Endothelial cell (in vitro differentiated cells): ENCODE measurements at regions not wholly inside any gene's neighbourhood (a gene's known extent, or its start where the extent isn't known, plus 50 kb on each side); places are given as distances from the start of the nearest gene placed in this dataset.
"Not testable (repeated sequence)": the region's sequence is repeated elsewhere in the genome, so short reads cannot be mapped to it uniquely, and the experiment has no call there.

Source experiments
- DNase-seq: peaks from one replicate; pipeline ENCODE4 v3.0.0; 2021; ENCODE audit warnings: low spot score
- H3K27ac Mint-ChIP-seq: one replicate; pipeline ENCODE4 v1.8.0; 2021; ENCODE audit warnings: mixed read lengths, inconsistent platforms; ENCODE audit not compliant: unreplicated experiment
- H3K27me3 Mint-ChIP-seq: one replicate; pipeline ENCODE4 v1.8.0; 2021; ENCODE audit warnings: mild to moderate bottlenecking, moderate library complexity, mixed read lengths, inconsistent platforms; ENCODE audit not compliant: unreplicated experiment
- H3K36me3 Mint-ChIP-seq: one replicate; pipeline ENCODE4 v1.8.0; 2021; ENCODE audit warnings: mild to moderate bottlenecking, low read depth, mixed read lengths, inconsistent platforms; ENCODE audit not compliant: unreplicated experiment
- H3K4me1 Mint-ChIP-seq: one replicate; pipeline ENCODE4 v1.8.0; 2021; ENCODE audit warnings: mild to moderate bottlenecking, mixed read lengths, inconsistent platforms; ENCODE audit not compliant: unreplicated experiment
- H3K4me3 Mint-ChIP-seq: one replicate; pipeline ENCODE4 v1.8.0; 2021; ENCODE audit warnings: mild to moderate bottlenecking, mixed read lengths, inconsistent platforms; ENCODE audit not compliant: unreplicated experiment
- H3K9me3 Mint-ChIP-seq: one replicate; pipeline ENCODE4 v1.8.0; 2021; ENCODE audit warnings: mixed read lengths, inconsistent platforms; ENCODE audit not compliant: unreplicated experiment
- CTCF ChIP-seq: fragments of 200-600 bp; sonication (generic); IDR thresholded peaks from one replicate; pipeline ENCODE4 v1.5.0; 2021; ENCODE audit warnings: antibody characterized with exemption; ENCODE audit not compliant: unreplicated experiment

GRCh38 chr22:49671331-49672013, 156.2 kb downstream of the BRD1 start:
- Mint-ChIP-seq H3K9me3 (no peaks in the 10 kb centered on the region), H3K27me3 (peaks cover 7% of the 10 kb centered on the region), H3K4me1 (peaks cover 13% of the 10 kb centered on the region), H3K36me3 (no peaks in the 10 kb centered on the region), H3K27ac (no peak overlapping the region), H3K4me3 (peak overlapping the region; percentile 29)
- DNase-seq: no peak
- TF ChIP-seq CTCF: no peak

GRCh38 chr22:49670456-49671330, 157.0 kb downstream of the BRD1 start:
- Mint-ChIP-seq H3K27me3 (peaks cover 10% of the 10 kb centered on the region), H3K4me3 (peak overlapping the region; percentile 29), H3K36me3 (no peaks in the 10 kb centered on the region), H3K4me1 (peaks cover 19% of the 10 kb centered on the region), H3K27ac (no peak overlapping the region), H3K9me3 (no peaks in the 10 kb centered on the region)
- DNase-seq: peak; percentile 50
- TF ChIP-seq CTCF: no peak

GRCh38 chr22:49669969-49670455, 157.7 kb downstream of the BRD1 start:
- H3K27ac Mint-ChIP-seq, DNase-seq, H3K9me3 Mint-ChIP-seq, H3K4me3 Mint-ChIP-seq, H3K27me3 Mint-ChIP-seq, H3K36me3 Mint-ChIP-seq: not testable (repeated sequence)
- H3K4me1 Mint-ChIP-seq: peaks cover 24% of the 10 kb centered on the region

GRCh38 chr22:49669427-49669968, 158.2 kb downstream of the BRD1 start:
- not testable (repeated sequence) for DNase-seq, H3K4me3 Mint-ChIP-seq, H3K27me3 Mint-ChIP-seq

GRCh38 chr22:49668402-49668801, 159.3 kb downstream of the BRD1 start:
- H3K9me3 Mint-ChIP-seq: no peaks in the 10 kb centered on the region
- peaks cover 10% of the 10 kb centered on the region for H3K27me3 Mint-ChIP-seq
- no peaks in the 10 kb centered on the region for H3K36me3 Mint-ChIP-seq
- no peak overlapping the region for H3K4me3 Mint-ChIP-seq
- no peak for TF ChIP-seq CTCF
- no peak overlapping the region for H3K27ac Mint-ChIP-seq
- DNase-seq: no peak
- peaks cover 27% of the 10 kb centered on the region for H3K4me1 Mint-ChIP-seq

More at GRCh38 chr22:49669427-49669968, 158.2 kb downstream of the BRD1 start:
- H3K36me3 Mint-ChIP-seq, H3K27ac Mint-ChIP-seq, H3K9me3 Mint-ChIP-seq: not testable (repeated sequence)
- H3K4me1 Mint-ChIP-seq: peaks cover 27% of the 10 kb centered on the region
